HCT116 (cell line): ENCODE measurements at regions not wholly inside any gene's neighbourhood (a gene's known extent, or its start where the extent isn't known, plus 50 kb on each side); places are given as distances from the start of the nearest gene placed in this dataset.

ENCODE experiments used
- ATAC-seq: fragments of 200-7000 bp; cut with Tn5 transposase; 2 replicates; pipeline ENCODE4 v1.9.1; 2020; ENCODE audit warnings: mild to moderate bottlenecking, moderate library complexity
- BruUV-seq: library from RNA; stranded (reverse); fragments of 400-500 nt; replicated peaks from 2 replicates; lab custom pipeline; 2021; lab: Mats Ljungman, UMichigan
- CTCF ChIA-PET: fragments of 300-600 bp; sonication (Branson Sonifier 250); formaldehyde crosslinking; loops from one replicate; lab custom pipeline; 2021; ENCODE audit warnings: antibody characterized with exemption; lab: Charles Lee
- POLR2A ChIA-PET: fragments of 300-600, 350-600 bp; sonication (Branson Sonifier 250); formaldehyde crosslinking; loops from one replicate; lab custom pipeline; 2021; ENCODE audit warnings: antibody characterized with exemption; lab: Charles Lee
- RAD21 ChIA-PET, 2 experiments: fragments of 300-600 bp; sonication (Branson Sonifier 250); formaldehyde crosslinking; loops; one replicate each; lab custom pipeline; 2023; ENCODE audit warnings: low total read pairs in 2 of 2; ENCODE audit not compliant: uncharacterized antibody in 2 of 2, unreplicated experiment in 2 of 2, low non-redundant PET in 1 of 2; lab: Charles Lee
- DNase-seq: peaks from one replicate; pipeline ENCODE4 v3.0.0-alpha.2; 2010; ENCODE audit warnings: low read depth, low spot score
- H2AFZ ChIP-seq: fragments of 200-600 bp; shearing (Covaris generic), sonication (generic); 2 replicates; pipeline ENCODE4 v1.6.1; 2017; ENCODE audit warnings: low read depth, mixed run types, mixed read lengths, antibody characterized with exemption, low read length; ENCODE audit not compliant: poor library complexity, severe bottlenecking
- H3K27ac ChIP-seq: 2 replicates; pipeline ENCODE4 v1.5.1; 2012; ENCODE audit warnings: low read depth, low read length
- H3K27me3 ChIP-seq: fragments of 200-600 bp; sonication (generic); 2 replicates; pipeline ENCODE4 v1.6.1; 2016; ENCODE audit warnings: mixed run types, low read length, mixed read lengths; ENCODE audit not compliant: insufficient read depth
- H3K36me3 ChIP-seq, 2 experiments: fragments of 200-500 bp in 1 of 2; fragments of 200-600 bp in 1 of 2; sonication (Bioruptor generic) in 1 of 2; sonication (generic) in 1 of 2; 2 replicates each; pipeline versions ENCODE4 v1.5.1 to v1.6.1; 2014 to 2016; ENCODE audit warnings: low read length in 2 of 2, inconsistent platforms in 1 of 2, mixed read lengths in 1 of 2, mixed run types in 1 of 2; ENCODE audit not compliant: insufficient read depth in 2 of 2, control insufficient read depth in 1 of 2
- H3K4me1 ChIP-seq, 2 experiments: fragments of 200-600 bp in 1 of 2; sonication (generic) in 1 of 2; 2 replicates each; pipeline versions ENCODE4 v1.5.1 to v1.6.1; 2012 to 2017; ENCODE audit warnings: low read length in 2 of 2, inconsistent platforms in 1 of 2, mild to moderate bottlenecking in 1 of 2, mixed read lengths in 1 of 2, mixed run types in 1 of 2, moderate library complexity in 1 of 2; ENCODE audit not compliant: insufficient read depth in 2 of 2, control insufficient read depth in 1 of 2
- H3K4me2 ChIP-seq: fragments of 200-600 bp; sonication (generic); 2 replicates; pipeline ENCODE4 v1.6.1; 2017; ENCODE audit warnings: mixed run types, low read length, mixed read lengths
- H3K4me3 ChIP-seq, 2 experiments: fragments of 200-600 bp in 1 of 2; sonication (generic) in 1 of 2; replicated peaks in 1 of 2; 2 replicates each; pipeline ENCODE4 v1.5.1; 2011 to 2016; ENCODE audit warnings: low read length in 2 of 2, control low read depth in 1 of 2, low read depth in 1 of 2, mild to moderate bottlenecking in 1 of 2, mixed read lengths in 1 of 2, mixed run types in 1 of 2
- H3K79me2 ChIP-seq: fragments of 200-600 bp; sonication (generic); 2 replicates; pipeline ENCODE4 v1.6.1; 2017; ENCODE audit warnings: mild to moderate bottlenecking, mixed run types, low read length, moderate library complexity, mixed read lengths; ENCODE audit not compliant: insufficient read depth
- H3K9ac ChIP-seq: fragments of 200-600 bp; sonication (generic); 2 replicates; pipeline ENCODE4 v1.6.1; 2016; ENCODE audit warnings: low read length, mixed read lengths
- H3K9me2 ChIP-seq: fragments of 200-600 bp; sonication (generic), shearing (Covaris generic); 2 replicates; pipeline ENCODE4 v1.6.1; 2017; ENCODE audit warnings: mixed run types, mild to moderate bottlenecking, moderate library complexity; ENCODE audit not compliant: insufficient read depth
- H3K9me3 ChIP-seq, 2 experiments: fragments of 200-500 bp in 1 of 2; fragments of 200-600 bp in 1 of 2; sonication (Bioruptor generic) in 1 of 2; sonication (generic) in 1 of 2; 2 replicates each; pipeline ENCODE4 v1.6.1; 2014 to 2017; ENCODE audit warnings: low read length in 2 of 2, mixed read lengths in 2 of 2, inconsistent platforms in 1 of 2, low read depth in 1 of 2, mild to moderate bottlenecking in 1 of 2, mixed run types in 1 of 2, moderate library complexity in 1 of 2; ENCODE audit not compliant: control insufficient read depth in 1 of 2, insufficient read depth in 1 of 2
- H4K20me1 ChIP-seq: fragments of 200-600 bp; sonication (generic), shearing (Covaris generic); 2 replicates; pipeline ENCODE4 v1.6.1; 2017; ENCODE audit warnings: mixed run types, mild to moderate bottlenecking, moderate library complexity; ENCODE audit not compliant: insufficient read depth
- CBX3 ChIP-seq: IDR thresholded peaks from 2 replicates; pipeline ENCODE4 v1.6.1; 2012; ENCODE audit warnings: low read depth
- CEBPB ChIP-seq: IDR thresholded peaks from 2 replicates; pipeline ENCODE4 v1.6.1; 2012; ENCODE audit warnings: low read depth
- EZH2phosphoT487 ChIP-seq: fragments of 200-600 bp; IDR thresholded peaks from 2 replicates; pipeline ENCODE4 v1.6.1; 2018; ENCODE audit warnings: antibody characterized with exemption, borderline replicate concordance
- YY1 ChIP-seq: IDR thresholded peaks from 2 replicates; pipeline ENCODE4 v1.6.1; 2011; ENCODE audit warnings: low read length, low read depth, moderate library complexity, mild to moderate bottlenecking; ENCODE audit not compliant: insufficient replicate concordance; ENCODE audit errors: extremely low read depth
- intact Hi-C: fragments of 100-400 bp; cut with micrococcal nuclease; formaldehyde crosslinking; loops from 2 replicates; pipeline ENCODE4 v1.10.0; 2022

DNA sequence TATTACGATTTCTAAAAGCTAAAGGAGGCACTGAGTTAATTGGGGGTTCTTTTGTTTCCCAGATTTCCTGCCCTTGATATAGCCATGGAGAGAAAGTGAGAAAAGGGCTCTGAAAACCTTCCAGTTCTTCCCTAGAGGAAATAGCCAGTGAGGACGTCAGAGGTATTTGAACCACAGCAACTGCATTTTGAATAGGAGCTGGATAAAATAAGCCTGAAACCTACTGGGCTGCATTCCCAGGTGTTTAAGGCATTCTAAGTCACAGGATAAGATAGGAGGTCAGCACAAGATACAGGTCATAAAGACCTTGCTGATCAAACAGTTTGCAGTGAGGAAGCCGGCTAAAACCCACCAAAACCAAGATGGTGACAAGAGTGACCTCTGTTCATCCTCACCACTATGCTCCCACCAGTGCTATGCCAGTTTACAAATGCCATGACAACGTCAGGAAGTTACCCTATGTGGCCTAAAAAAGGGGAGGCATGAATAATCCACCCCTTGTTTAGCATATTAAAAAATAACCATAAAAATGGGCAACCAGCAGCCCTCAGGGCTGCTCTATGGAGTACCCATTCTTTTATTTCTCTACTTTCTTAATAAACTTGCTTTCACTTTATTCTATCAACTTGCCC lies 85.1 kb upstream of the FRMD4A start:
- no peaks in the 10 kb centered on the region; the same call in 1 of the 2 replicates for H4K20me1 ChIP-seq
- no peaks in the 10 kb centered on the region for H3K36me3 ChIP-seq
- no peak overlapping the region for H3K4me3 ChIP-seq
- no peak overlapping the region for H3K4me2 ChIP-seq
- TF ChIP-seq CEBPB, result no peak
- intact Hi-C loops, result no loop called here
- no peaks in the 10 kb centered on the region for H3K4me1 ChIP-seq
- RAD21 ChIA-PET, result no interaction called here
- CTCF ChIA-PET, result no interaction called here
- no peak overlapping the region for H3K9ac ChIP-seq
- H3K27ac ChIP-seq, result no peak overlapping the region
- H3K27me3 ChIP-seq, result peaks cover 18% of the 10 kb centered on the region; the same call in 1 of the 2 replicates
- no peaks in the 10 kb centered on the region for H3K9me2 ChIP-seq
- no peak for ATAC-seq
- POLR2A ChIA-PET, result no interaction called here
- no peak for DNase-seq
- no peaks in the 10 kb centered on the region for H3K79me2 ChIP-seq
- H2AFZ ChIP-seq, result no peak overlapping the region
- no TSS peak for BruUV-seq
- no peaks in the 10 kb centered on the region for H3K9me3 ChIP-seq

DNA sequence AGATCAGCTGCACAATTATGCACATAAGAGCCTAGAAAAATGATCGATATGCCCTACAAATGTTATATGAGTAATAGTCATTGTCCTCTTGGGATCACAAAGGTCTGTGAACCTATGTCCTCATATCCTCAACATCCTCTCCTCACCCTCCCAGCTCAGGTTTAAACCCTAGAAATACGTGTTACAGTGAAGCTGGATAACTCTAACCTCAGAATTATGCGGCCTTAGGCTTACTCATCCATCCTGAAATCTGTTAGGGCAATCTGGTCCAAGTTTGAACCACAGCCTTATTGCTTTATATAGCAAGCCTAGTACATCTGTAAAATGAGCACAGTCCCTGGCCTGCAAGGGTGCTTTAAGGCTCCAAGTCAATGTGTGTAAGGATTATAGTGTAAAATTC lies 84.2 kb upstream of the FRMD4A start:
- H3K4me3 ChIP-seq, result no peak overlapping the region
- RAD21 ChIA-PET, result no interaction called here
- no peak for ATAC-seq
- H3K27me3 ChIP-seq, result peaks cover 27% of the 10 kb centered on the region; the same call in 1 of the 2 replicates
- H3K9me2 ChIP-seq, result no peaks in the 10 kb centered on the region
- CTCF ChIA-PET, result no interaction called here
- POLR2A ChIA-PET, result no interaction called here
- no TSS peak for BruUV-seq
- DNase-seq, result no peak
- H3K9me3 ChIP-seq, result no peaks in the 10 kb centered on the region
- H3K79me2 ChIP-seq, result no peaks in the 10 kb centered on the region
- no peaks in the 10 kb centered on the region for H3K4me1 ChIP-seq
- H3K36me3 ChIP-seq, result no peaks in the 10 kb centered on the region
- no peak overlapping the region for H2AFZ ChIP-seq
- intact Hi-C loops, result no loop called here
- TF ChIP-seq EZH2phosphoT487 (no peak), CEBPB (no peak), CBX3 (no peak), YY1 (no peak)
- no peaks in the 10 kb centered on the region; the same call in 1 of the 2 replicates for H4K20me1 ChIP-seq
- H3K4me2 ChIP-seq, result no peak overlapping the region
- no peak overlapping the region for H3K9ac ChIP-seq
- no peak overlapping the region for H3K27ac ChIP-seq
